ENCODE measurements at regions not wholly inside any gene's neighbourhood (a gene's known extent, or its start where the extent isn't known, plus 50 kb on each side); places are given as distances from the start of the nearest gene placed in this dataset.
"Not testable (repeated sequence)": the region's sequence is repeated elsewhere in the genome, so short reads cannot be mapped to it uniquely, and the experiment has no call there.

DNA sequence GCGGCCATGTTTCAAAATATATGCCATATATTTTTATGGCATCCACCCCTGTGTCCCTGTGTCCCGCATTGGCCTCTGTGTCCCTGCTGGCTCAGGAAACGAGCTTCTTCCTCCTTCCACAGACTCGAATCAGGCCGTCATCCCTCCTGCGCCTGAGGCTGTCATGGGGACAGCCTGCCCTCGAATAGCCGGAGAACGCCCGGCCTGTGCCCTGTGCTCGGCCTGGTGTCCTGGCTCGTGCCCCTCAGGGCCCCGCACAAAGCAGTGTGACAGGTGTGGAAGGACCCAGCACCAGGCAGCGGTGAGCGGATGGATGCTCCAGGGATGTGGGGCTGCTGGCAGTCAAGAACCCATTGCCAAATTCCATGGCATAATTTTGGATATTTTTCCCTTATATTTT lies 1500.0 kb downstream of the FOXD4L5 start:
- TF ChIP-seq, protein P1, sequence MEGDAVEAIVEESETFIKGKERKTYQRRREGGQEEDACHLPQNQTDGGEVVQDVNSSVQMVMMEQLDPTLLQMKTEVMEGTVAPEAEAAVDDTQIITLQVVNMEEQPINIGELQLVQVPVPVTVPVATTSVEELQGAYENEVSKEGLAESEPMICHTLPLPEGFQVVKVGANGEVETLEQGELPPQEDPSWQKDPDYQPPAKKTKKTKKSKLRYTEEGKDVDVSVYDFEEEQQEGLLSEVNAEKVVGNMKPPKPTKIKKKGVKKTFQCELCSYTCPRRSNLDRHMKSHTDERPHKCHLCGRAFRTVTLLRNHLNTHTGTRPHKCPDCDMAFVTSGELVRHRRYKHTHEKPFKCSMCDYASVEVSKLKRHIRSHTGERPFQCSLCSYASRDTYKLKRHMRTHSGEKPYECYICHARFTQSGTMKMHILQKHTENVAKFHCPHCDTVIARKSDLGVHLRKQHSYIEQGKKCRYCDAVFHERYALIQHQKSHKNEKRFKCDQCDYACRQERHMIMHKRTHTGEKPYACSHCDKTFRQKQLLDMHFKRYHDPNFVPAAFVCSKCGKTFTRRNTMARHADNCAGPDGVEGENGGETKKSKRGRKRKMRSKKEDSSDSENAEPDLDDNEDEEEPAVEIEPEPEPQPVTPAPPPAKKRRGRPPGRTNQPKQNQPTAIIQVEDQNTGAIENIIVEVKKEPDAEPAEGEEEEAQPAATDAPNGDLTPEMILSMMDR (IDR thresholded peaks at IDR 0.05; ENCODE audit: insufficient read depth, low read length, poor library complexity, severe bottlenecking), result not testable (repeated sequence)
- TF ChIP-seq EZH2phosphoT487 (conservative IDR thresholded peaks at IDR 0.05; ENCODE audit: low read length), result not testable (repeated sequence)

All from SU-DHL-6 (cell line).